GM23338 (cell line): ENCODE measurements at regions not wholly inside any gene's neighbourhood (a gene's known extent, or its start where the extent isn't known, plus 50 kb on each side); places are given as distances from the start of the nearest gene placed in this dataset.
A peak's percentile ranks its signal among the peaks of the same experiment; 100 is the strongest.

ENCODE experiments used
- ATAC-seq: fragments of 200-7000 bp; cut with Tn5 transposase; 3 replicates; pipeline ENCODE4 v1.9.1; 2020
- DNase-seq: peaks from one replicate; pipeline ENCODE4 v3.0.0-alpha.2; 2015; ENCODE audit warnings: low spot score
- H2AFZ ChIP-seq: fragments of 200-600 bp; sonication (generic); 2 replicates; pipeline ENCODE4 v1.8.0; 2016; ENCODE audit warnings: antibody characterized with exemption, mild to moderate bottlenecking, moderate library complexity
- H3F3A ChIP-seq: fragments of 200-600 bp; sonication (generic); replicated peaks from 2 replicates; pipeline ENCODE4 v1.8.0; 2017; ENCODE audit warnings: antibody characterized with exemption, mixed run types, low read depth
- H3K27ac ChIP-seq: fragments of 200-600 bp; sonication (generic); 2 replicates; pipeline ENCODE4 v1.6.1; 2016; ENCODE audit warnings: low read depth
- H3K27me3 ChIP-seq: fragments of 200-600 bp; sonication (generic); 2 replicates; pipeline ENCODE4 v1.8.0; 2016; ENCODE audit warnings: mild to moderate bottlenecking, mixed run types, moderate library complexity; ENCODE audit not compliant: insufficient read depth
- H3K36me3 ChIP-seq: fragments of 200-600 bp; sonication (generic); 2 replicates; pipeline ENCODE4 v1.8.0; 2016; ENCODE audit warnings: mild to moderate bottlenecking; ENCODE audit not compliant: insufficient read depth
- H3K4me1 ChIP-seq: fragments of 200-600 bp; sonication (generic); 2 replicates; pipeline ENCODE4 v1.8.0; 2016; ENCODE audit warnings: mild to moderate bottlenecking, moderate library complexity; ENCODE audit not compliant: insufficient read depth
- H3K4me2 ChIP-seq: fragments of 200-600 bp; sonication (generic); 2 replicates; pipeline ENCODE4 v1.7.1; 2017; ENCODE audit warnings: mixed run types
- H3K4me3 ChIP-seq: fragments of 200-600 bp; sonication (generic); 2 replicates; pipeline ENCODE4 v1.6.1; 2016; ENCODE audit warnings: mixed run types
- H3K79me2 ChIP-seq: fragments of 200-600 bp; sonication (generic); replicated peaks from 2 replicates; pipeline ENCODE4 v1.8.0; 2017; ENCODE audit warnings: mild to moderate bottlenecking; ENCODE audit not compliant: insufficient read depth
- H3K9me2 ChIP-seq: fragments of 200-600 bp; sonication (generic); 2 replicates; pipeline ENCODE4 v1.8.0; 2017; ENCODE audit not compliant: insufficient read depth
- H4K20me1 ChIP-seq: fragments of 200-600 bp; sonication (generic); replicated peaks from 2 replicates; pipeline ENCODE4 v1.8.0; 2017; ENCODE audit warnings: mild to moderate bottlenecking; ENCODE audit not compliant: insufficient read depth
- H3K27ac Mint-ChIP-seq: 2 replicates; pipeline ENCODE4 v1.8.0; 2020; ENCODE audit warnings: inconsistent platforms, mild to moderate bottlenecking, moderate library complexity, mixed read lengths
- H3K27me3 Mint-ChIP-seq: 3 replicates; pipeline ENCODE4 v1.8.0; 2022; ENCODE audit warnings: low read depth, mild to moderate bottlenecking, moderate library complexity, mixed read lengths, inconsistent platforms; ENCODE audit not compliant: insufficient read depth, poor library complexity
- H3K36me3 Mint-ChIP-seq: 3 replicates; pipeline ENCODE4 v1.8.0; 2021; ENCODE audit warnings: low read depth, mild to moderate bottlenecking, inconsistent platforms, moderate library complexity, mixed read lengths
- H3K4me1 Mint-ChIP-seq: 3 replicates; pipeline ENCODE4 v1.8.0; 2020; ENCODE audit warnings: mild to moderate bottlenecking, inconsistent platforms, mixed read lengths
- H3K4me3 Mint-ChIP-seq: 3 replicates; pipeline ENCODE4 v1.8.0; 2021; ENCODE audit warnings: moderate library complexity, mild to moderate bottlenecking, inconsistent platforms, mixed read lengths
- H3K9me3 Mint-ChIP-seq: 3 replicates; pipeline ENCODE4 v1.8.0; 2020; ENCODE audit warnings: moderate library complexity, mild to moderate bottlenecking, inconsistent platforms, mixed read lengths
- CREB1 ChIP-seq: fragments of 250-450 bp; sonication (Bioruptor Pico); IDR thresholded peaks from 2 replicates; pipeline ENCODE4 v1.5.0; 2020; ENCODE audit warnings: low read depth, mild to moderate bottlenecking, moderate library complexity
- EZH2 ChIP-seq: fragments of 200-600 bp; sonication (generic); IDR thresholded peaks from one replicate; pipeline ENCODE4 v1.8.0; 2017; ENCODE audit warnings: antibody characterized with exemption, mild to moderate bottlenecking, low read depth; ENCODE audit not compliant: unreplicated experiment
- EZH2phosphoT487 ChIP-seq: fragments of 200-600 bp; sonication (generic); IDR thresholded peaks from one replicate; pipeline ENCODE4 v1.8.1; 2018; ENCODE audit warnings: antibody characterized with exemption; ENCODE audit not compliant: unreplicated experiment
- NANOG ChIP-seq: IDR thresholded peaks from 2 replicates; pipeline ENCODE4 v1.6.1; 2016; ENCODE audit warnings: antibody characterized with exemption, borderline replicate concordance
- POLR2AphosphoS5 ChIP-seq: IDR thresholded peaks from 2 replicates; pipeline ENCODE4 v1.6.1; 2016; ENCODE audit warnings: antibody characterized with exemption, low read depth
- STAT1 ChIP-seq: IDR thresholded peaks from one replicate; pipeline ENCODE4 v1.6.1; 2016; ENCODE audit warnings: antibody characterized with exemption; ENCODE audit not compliant: unreplicated experiment
- ZNF114 ChIP-seq: fragments of 250-450 bp; sonication (Bioruptor Pico); IDR thresholded peaks from 2 replicates; pipeline ENCODE4 v1.5.0; 2020; ENCODE audit warnings: mild to moderate bottlenecking, moderate library complexity
- ZNF331 ChIP-seq: fragments of 250-450 bp; sonication (Bioruptor Pico); IDR thresholded peaks from 2 replicates; pipeline ENCODE4 v1.5.0; 2020; ENCODE audit warnings: low read depth, mild to moderate bottlenecking, moderate library complexity
- TF ChIP-seq, protein P1 (sequence below), 2 experiments: fragments of 200-600 bp in 1 of 2; sonication (generic) in 1 of 2; conservative IDR thresholded peaks; 2 replicates each; pipeline versions ENCODE4 v1.5.1 to v1.6.1; 2016 to 2017; ENCODE audit warnings: antibody characterized with exemption in 2 of 2, low read depth in 2 of 2, mild to moderate bottlenecking in 2 of 2, moderate library complexity in 1 of 2
- TF ChIP-seq, protein P2 (sequence below): IDR thresholded peaks from 2 replicates; pipeline ENCODE4 v1.6.1; 2016; ENCODE audit warnings: antibody characterized with exemption
- TF ChIP-seq, protein P3 (sequence below): fragments of 250-450 bp; sonication (Bioruptor Pico); IDR thresholded peaks from 2 replicates; pipeline ENCODE4 v1.5.0; 2020; ENCODE audit warnings: mild to moderate bottlenecking, moderate library complexity

DNA sequence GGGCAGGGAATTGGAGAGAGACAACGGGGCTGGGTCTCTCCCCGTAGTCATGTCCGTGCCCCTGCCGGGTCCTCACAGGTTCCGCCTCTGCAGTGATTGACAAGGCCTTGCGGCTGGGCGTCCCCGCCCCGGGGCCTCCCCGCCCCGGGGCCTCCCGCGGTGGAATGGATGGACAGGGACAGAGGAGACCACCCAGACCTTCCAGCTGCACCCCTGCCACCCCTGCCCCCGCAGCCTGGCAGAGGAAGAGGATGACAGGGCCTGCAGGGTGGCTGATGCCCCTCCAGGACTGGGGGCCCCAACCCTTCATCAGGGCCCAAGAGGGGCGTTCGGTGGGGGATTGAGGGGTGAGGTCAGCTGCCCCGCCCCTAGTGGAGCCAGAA is 216.4 kb upstream of the CIBAR2 start:
- peak overlapping the region; percentile 72 for H3K4me3 Mint-ChIP-seq
- Histone ChIP-seq H3K79me2 (0 out of 2 replicates have a peak, but pooled peaks cover 11% of the 10 kb centered on the region), H3K27me3 (peaks cover 35% of the 10 kb centered on the region), H3K4me2 (peak overlapping the region; percentile 73), H2AFZ (no peak overlapping the region), H3K36me3 (no peaks in the 10 kb centered on the region), H3F3A (peaks cover 16% of the 10 kb centered on the region), H4K20me1 (no peaks in the 10 kb centered on the region), H3K4me3 (peak overlapping the region; percentile 52), H3K27ac (peak overlapping the region; percentile 77), H3K4me1 (peaks cover 45% of the 10 kb centered on the region), H3K9me2 (no peaks in the 10 kb centered on the region)
- peaks cover 6% of the 10 kb centered on the region for H3K36me3 Mint-ChIP-seq
- peaks cover 5% of the 10 kb centered on the region; the same call in 1 of the 3 replicates for H3K9me3 Mint-ChIP-seq
- peaks cover 49% of the 10 kb centered on the region for H3K4me1 Mint-ChIP-seq
- TF ChIP-seq POLR2AphosphoS5 (no peak), CREB1 (CRISPR knock-in tag) (no peak), STAT1 (no peak), NANOG (no peak), EZH2 (no peak)
- TF ChIP-seq, protein P1, sequence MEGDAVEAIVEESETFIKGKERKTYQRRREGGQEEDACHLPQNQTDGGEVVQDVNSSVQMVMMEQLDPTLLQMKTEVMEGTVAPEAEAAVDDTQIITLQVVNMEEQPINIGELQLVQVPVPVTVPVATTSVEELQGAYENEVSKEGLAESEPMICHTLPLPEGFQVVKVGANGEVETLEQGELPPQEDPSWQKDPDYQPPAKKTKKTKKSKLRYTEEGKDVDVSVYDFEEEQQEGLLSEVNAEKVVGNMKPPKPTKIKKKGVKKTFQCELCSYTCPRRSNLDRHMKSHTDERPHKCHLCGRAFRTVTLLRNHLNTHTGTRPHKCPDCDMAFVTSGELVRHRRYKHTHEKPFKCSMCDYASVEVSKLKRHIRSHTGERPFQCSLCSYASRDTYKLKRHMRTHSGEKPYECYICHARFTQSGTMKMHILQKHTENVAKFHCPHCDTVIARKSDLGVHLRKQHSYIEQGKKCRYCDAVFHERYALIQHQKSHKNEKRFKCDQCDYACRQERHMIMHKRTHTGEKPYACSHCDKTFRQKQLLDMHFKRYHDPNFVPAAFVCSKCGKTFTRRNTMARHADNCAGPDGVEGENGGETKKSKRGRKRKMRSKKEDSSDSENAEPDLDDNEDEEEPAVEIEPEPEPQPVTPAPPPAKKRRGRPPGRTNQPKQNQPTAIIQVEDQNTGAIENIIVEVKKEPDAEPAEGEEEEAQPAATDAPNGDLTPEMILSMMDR (conservative IDR thresholded peaks at IDR 0.05; ENCODE audit: low read depth in 2 of 2): no peak
- TF ChIP-seq, protein P2, sequence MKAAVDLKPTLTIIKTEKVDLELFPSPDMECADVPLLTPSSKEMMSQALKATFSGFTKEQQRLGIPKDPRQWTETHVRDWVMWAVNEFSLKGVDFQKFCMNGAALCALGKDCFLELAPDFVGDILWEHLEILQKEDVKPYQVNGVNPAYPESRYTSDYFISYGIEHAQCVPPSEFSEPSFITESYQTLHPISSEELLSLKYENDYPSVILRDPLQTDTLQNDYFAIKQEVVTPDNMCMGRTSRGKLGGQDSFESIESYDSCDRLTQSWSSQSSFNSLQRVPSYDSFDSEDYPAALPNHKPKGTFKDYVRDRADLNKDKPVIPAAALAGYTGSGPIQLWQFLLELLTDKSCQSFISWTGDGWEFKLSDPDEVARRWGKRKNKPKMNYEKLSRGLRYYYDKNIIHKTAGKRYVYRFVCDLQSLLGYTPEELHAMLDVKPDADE: 0 out of 2 replicates have a peak, but pooled peaks have one; percentile 11
- peaks cover 35% of the 10 kb centered on the region for H3K27me3 Mint-ChIP-seq
- peak; percentile 86 for DNase-seq
- H3K27ac Mint-ChIP-seq: peak overlapping the region; percentile 98
- ATAC-seq: peak; percentile 62

DNA sequence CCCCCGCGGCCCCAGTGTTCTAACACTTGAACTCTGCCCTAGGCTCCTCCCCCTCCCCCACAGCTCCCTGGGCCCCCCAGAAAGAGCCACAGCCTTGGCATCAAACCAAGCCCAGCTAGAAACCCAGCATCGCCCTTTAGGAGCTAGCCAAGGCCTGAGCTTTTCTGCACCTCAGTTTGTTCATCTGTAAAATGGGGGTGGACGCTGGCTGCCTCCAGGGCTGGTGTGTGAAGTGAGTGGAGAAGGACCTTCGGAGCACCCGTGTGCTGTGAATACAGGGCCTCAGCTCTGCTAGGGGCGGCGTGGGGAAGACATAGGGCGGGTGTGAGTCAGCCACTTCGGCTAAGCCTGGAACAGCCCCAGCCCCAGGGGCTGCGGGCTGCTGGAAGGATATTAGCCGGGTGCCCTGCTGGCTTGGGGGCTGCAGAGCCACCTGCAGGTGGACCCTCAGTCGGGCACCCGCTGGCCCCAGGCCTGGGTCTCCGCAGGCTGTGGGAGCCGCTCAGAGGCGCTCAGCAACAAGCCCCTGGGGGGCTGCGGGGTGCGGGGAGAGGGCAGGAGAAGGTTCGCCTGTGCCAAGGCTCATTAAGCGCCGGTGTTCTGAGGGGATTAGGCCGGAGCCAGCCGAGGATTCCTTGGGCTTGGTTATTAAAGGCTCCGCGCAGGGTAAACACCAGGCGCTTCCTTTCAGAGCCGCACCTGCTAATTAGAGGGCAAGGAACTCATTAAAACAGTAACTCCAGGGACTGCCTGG is 217.0 kb upstream of the CIBAR2 start:
- H3K4me2 ChIP-seq: peak overlapping the region; percentile 73
- peaks cover 51% of the 10 kb centered on the region for H3K4me1 ChIP-seq
- peak overlapping the region; percentile 77 for H3K27ac ChIP-seq
- peak; percentile 80 for DNase-seq
- H2AFZ ChIP-seq: no peak overlapping the region
- peaks cover 55% of the 10 kb centered on the region for H3K4me1 Mint-ChIP-seq
- H3K4me3 Mint-ChIP-seq: peak overlapping the region; percentile 66
- H3K36me3 ChIP-seq: no peaks in the 10 kb centered on the region
- H4K20me1 ChIP-seq: no peaks in the 10 kb centered on the region; the same call in 1 of the 2 replicates
- peak; percentile 12 for ATAC-seq
- peaks cover 4% of the 10 kb centered on the region for H3K36me3 Mint-ChIP-seq
- peak overlapping the region; percentile 79 for H3K27ac Mint-ChIP-seq
- H3F3A ChIP-seq: peaks cover 19% of the 10 kb centered on the region
- H3K27me3 Mint-ChIP-seq: peaks cover 41% of the 10 kb centered on the region
- H3K79me2 ChIP-seq: 0 out of 2 replicates have a peak, but pooled peaks cover 11% of the 10 kb centered on the region
- H3K9me2 ChIP-seq: no peaks in the 10 kb centered on the region
- peaks cover 2% of the 10 kb centered on the region; the same call in 1 of the 3 replicates for H3K9me3 Mint-ChIP-seq
- H3K27me3 ChIP-seq: peaks cover 40% of the 10 kb centered on the region
- peak overlapping the region; percentile 52 for H3K4me3 ChIP-seq
- TF ChIP-seq, protein P3, sequence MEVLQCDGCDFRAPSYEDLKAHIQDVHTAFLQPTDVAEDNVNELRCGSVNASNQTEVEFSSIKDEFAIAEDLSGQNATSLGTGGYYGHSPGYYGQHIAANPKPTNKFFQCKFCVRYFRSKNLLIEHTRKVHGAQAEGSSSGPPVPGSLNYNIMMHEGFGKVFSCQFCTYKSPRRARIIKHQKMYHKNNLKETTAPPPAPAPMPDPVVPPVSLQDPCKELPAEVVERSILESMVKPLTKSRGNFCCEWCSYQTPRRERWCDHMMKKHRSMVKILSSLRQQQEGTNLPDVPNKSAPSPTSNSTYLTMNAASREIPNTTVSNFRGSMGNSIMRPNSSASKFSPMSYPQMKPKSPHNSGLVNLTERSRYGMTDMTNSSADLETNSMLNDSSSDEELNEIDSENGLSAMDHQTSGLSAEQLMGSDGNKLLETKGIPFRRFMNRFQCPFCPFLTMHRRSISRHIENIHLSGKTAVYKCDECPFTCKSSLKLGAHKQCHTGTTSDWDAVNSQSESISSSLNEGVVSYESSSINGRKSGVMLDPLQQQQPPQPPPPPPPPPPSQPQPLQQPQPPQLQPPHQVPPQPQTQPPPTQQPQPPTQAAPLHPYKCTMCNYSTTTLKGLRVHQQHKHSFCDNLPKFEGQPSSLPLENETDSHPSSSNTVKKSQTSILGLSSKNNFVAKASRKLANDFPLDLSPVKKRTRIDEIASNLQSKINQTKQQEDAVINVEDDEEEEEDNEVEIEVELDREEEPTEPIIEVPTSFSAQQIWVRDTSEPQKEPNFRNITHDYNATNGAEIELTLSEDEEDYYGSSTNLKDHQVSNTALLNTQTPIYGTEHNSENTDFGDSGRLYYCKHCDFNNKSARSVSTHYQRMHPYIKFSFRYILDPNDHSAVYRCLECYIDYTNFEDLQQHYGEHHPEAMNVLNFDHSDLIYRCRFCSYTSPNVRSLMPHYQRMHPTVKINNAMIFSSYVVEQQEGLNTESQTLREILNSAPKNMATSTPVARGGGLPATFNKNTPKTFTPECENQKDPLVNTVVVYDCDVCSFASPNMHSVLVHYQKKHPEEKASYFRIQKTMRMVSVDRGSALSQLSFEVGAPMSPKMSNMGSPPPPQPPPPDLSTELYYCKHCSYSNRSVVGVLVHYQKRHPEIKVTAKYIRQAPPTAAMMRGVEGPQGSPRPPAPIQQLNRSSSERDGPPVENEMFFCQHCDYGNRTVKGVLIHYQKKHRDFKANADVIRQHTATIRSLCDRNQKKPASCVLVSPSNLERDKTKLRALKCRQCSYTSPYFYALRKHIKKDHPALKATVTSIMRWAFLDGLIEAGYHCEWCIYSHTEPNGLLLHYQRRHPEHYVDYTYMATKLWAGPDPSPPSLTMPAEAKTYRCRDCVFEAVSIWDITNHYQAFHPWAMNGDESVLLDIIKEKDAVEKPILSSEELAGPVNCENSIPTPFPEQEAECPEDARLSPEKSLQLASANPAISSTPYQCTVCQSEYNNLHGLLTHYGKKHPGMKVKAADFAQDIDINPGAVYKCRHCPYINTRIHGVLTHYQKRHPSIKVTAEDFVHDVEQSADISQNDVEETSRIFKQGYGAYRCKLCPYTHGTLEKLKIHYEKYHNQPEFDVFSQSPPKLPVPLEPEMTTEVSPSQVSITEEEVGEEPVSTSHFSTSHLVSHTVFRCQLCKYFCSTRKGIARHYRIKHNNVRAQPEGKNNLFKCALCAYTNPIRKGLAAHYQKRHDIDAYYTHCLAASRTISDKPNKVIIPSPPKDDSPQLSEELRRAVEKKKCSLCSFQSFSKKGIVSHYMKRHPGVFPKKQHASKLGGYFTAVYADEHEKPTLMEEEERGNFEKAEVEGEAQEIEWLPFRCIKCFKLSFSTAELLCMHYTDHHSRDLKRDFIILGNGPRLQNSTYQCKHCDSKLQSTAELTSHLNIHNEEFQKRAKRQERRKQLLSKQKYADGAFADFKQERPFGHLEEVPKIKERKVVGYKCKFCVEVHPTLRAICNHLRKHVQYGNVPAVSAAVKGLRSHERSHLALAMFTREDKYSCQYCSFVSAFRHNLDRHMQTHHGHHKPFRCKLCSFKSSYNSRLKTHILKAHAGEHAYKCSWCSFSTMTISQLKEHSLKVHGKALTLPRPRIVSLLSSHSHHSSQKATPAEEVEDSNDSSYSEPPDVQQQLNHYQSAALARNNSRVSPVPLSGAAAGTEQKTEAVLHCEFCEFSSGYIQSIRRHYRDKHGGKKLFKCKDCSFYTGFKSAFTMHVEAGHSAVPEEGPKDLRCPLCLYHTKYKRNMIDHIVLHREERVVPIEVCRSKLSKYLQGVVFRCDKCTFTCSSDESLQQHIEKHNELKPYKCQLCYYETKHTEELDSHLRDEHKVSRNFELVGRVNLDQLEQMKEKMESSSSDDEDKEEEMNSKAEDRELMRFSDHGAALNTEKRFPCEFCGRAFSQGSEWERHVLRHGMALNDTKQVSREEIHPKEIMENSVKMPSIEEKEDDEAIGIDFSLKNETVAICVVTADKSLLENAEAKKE: no peak
- no peak for TF ChIP-seq EZH2phosphoT487
- no peak for TF ChIP-seq ZNF114 (CRISPR knock-in tag)
- TF ChIP-seq POLR2AphosphoS5: no peak
- TF ChIP-seq ZNF331 (CRISPR knock-in tag): no peak
